ENCODE measurements at regions not wholly inside any gene's neighbourhood (a gene's known extent, or its start where the extent isn't known, plus 50 kb on each side); places are given as distances from the start of the nearest gene placed in this dataset.
"Not testable (repeated sequence)": the region's sequence is repeated elsewhere in the genome, so short reads cannot be mapped to it uniquely, and the experiment has no call there.

DNA sequence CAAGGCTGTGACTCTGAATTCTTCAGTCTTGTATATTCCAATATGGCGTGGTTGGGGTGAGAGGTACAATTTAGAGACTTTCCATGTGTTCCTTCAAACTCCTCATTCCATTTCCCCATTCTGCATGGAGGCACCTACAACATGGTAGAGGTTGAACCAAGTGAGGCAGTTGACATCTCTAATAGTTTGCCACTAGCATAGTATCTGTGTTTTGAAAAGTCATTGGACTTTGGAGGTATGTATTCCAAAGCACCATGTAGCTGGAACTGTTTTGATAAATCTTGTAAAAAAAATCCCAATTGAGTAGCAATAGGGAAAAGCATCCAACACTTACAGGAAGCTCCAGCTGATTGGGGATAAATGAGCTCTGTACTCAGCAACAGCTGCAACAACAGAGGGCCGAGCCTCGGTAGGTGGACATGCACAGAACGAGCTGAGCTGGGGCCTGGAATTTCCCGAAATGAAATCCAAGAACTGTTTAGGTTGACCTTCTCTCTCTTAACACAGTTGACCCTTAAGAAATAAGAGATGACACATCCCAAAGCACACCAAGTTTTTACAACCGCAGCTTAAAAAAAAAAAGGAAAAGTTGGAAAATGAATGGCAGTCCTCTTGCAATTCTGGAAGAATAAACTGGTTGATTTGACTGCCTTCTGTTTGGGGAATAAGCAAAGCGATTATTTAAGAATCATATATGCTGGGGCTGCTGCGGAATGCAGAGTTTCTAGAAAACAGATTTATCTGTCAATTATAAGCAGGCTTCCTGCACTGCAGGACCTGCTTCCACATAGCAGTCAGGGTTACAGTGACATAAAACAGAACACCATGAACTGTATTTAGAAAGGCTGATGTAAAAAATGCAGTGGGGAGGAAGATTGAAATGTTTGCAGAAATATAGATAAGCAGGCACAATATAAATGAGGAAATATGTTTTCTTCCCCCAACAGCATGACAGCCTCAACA is 194.6 kb upstream of the KRR1 start:
- peak; percentile 98 for DNase-seq (ENCODE audit: low read depth, low spot score)

DNA sequence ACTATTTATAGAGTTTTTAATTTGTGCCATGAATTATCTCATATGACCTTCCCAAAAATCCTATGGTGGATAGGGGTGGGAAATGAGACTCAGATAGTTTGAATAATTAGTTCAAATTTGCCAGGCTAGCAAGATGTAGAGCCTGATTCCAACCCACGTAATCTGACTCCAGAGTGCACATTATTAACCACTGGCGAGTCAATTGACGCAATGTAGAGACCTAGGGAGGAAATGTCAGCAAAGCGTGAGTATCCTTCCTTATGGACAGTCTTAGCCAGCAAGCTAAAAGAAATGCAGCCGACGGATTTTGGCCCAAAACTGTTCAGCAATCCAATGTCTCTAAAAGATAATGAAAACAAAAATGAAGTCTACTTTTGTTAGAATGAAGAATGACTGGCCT is 193.3 kb upstream of the KRR1 start:
- no peak for DNase-seq (ENCODE audit: low read depth, low spot score)

- no peak for DNase-seq (ENCODE audit: low read depth, low spot score)
These were observed 192.8 kb upstream of the KRR1 start for GRCh38 chr12:75704208-75704607.

- no peak for DNase-seq (ENCODE audit: low read depth, low spot score)
These were observed 191.7 kb upstream of the KRR1 start for GRCh38 chr12:75703131-75703530.

DNA sequence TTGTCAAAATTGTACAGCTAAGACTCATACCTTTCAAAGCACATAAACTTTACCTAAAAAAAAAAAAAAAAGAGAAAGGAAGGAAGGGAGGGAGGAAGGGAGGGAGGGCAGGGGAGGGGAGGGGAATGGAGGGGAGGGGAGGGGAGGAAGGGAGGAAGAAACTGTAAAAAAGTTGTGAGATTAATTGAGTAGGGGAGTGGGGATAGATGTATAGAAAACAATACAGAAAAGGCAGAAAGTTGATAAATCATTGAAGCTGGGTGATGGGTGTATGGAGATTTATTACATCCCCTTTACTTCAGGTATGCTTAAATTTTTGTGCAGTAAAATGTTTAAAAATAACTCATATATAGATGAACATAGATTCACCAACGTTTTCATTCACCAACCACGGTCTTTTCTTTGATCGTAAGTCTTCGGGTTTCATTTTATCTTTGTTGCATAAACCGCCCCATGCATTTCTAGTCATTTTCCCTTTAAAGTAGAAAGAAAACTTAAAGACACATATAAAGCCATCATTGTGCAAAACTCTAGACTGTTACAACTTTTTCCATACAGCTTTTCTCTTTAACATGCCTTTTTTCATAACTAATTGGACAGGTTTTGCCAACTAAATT is 191.2 kb upstream of the KRR1 start:
- DNase-seq (ENCODE audit: low read depth, low spot score), result no peak

GRCh38 chr12:75701859-75702258 is 190.4 kb upstream of the KRR1 start:
- no peak for DNase-seq (ENCODE audit: low read depth, low spot score)

DNA sequence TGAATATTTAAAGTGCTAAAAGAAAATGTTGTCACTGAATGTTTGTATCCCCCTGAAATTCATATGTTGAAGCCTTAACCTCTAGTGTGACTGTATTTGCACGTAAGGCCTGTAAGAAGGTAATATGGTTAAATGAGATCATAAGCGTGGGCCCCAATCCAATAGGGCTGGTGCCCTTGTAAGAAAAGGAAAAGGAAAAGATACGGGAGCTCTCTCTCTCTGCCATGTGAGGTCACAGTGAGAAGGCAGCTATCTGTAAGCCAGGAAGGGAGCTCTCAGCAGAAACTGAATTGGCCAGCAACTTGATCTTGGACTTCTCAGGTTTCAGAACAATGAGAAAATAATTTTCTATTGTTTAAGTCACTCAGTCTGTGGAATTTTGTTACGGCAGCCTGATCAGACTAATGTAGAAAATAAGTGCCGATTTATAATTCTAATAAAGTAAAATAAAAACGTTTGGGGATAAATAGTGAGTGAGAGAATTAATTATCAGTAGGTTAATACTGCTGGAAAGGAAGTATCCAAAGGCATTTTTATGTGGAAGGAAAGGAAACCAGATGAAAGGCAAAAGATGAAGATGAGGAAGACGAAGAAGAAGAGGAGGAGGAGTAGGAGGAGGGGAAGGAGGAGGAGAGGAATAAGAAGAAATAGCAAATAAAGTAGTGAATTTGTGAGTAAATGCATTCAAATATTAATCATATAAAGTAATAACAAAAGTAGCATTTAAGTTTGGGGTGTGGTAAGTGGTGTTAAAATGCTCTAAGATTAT is 188.5 kb upstream of the KRR1 start:
- DNase-seq (ENCODE audit: low read depth, low spot score), result no peak

DNA sequence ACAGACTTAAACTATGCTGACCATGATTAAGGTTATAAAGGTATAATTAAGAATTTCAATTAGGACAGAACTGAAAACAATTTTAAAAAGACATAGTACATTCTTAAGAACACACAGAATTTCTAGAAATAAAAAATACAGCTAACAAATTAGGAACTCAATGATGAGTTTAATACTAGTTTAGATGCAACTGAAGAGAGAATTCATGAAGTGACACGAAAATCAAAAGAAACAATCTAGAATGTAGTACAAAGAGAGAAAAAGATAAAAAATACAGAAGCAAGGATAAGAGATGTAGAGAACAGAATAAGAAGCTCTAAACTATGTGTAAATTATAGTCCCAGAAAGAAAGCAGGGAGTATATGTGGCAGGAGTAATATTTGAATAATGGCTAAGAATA is 187.8 kb upstream of the KRR1 start:
- no peak for DNase-seq (ENCODE audit: low read depth, low spot score)

DNA sequence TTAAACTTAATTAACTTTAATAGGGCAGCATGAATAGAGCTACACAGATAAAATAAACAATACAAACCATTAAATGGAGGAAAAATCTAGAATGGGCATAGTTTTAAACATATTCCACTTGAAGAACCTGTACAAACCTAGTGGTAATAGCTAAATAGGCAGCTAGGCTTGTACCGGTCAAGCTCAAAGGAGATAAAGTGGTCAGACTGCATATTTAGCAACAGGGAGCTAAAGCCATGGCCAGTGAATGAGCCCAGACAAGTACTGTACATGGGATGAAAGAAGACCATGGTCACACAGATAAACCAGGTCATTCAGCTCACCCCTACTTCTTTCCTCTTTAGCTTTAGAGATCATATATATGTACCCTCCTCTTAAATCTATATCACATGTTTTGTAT is 186.6 kb upstream of the KRR1 start:
- no peak for DNase-seq (ENCODE audit: low read depth, low spot score)

DNA sequence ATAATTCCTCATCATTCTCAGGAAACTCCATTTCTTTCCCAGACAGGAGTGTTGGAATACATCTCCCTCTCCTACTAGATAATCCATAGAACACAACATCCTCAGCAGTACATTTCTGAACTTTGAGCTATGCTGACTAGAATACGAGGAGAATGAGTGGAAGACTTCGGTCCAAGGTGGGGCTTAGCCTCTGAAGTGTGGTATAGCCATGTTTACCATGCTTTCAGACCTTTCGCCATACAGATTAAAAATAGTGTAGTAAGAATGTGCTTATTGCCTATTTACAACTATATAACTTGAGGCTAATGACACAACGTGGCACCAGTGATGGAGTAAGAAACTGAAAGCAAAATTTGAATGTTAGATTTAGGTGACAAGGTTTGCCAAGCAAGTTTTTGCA is 184.5 kb upstream of the KRR1 start:
- DNase-seq (ENCODE audit: low read depth, low spot score), result no peak

- DNase-seq (ENCODE audit: low read depth, low spot score), result no peak
These were observed 183.3 kb upstream of the KRR1 start for GRCh38 chr12:75694534-75695268.

GRCh38 chr12:75692876-75693275 is 181.5 kb upstream of the KRR1 start:
- no peak for DNase-seq (ENCODE audit: low read depth, low spot score)

- DNase-seq (ENCODE audit: low read depth, low spot score), result peak; percentile 98
These were observed 179.0 kb upstream of the KRR1 start for GRCh38 chr12:75690296-75690955.

GRCh38 chr12:75686233-75686632 is 174.8 kb upstream of the KRR1 start:
- DNase-seq (ENCODE audit: low read depth, low spot score), result not testable (repeated sequence)

GRCh38 chr12:75685617-75686225 is 174.3 kb upstream of the KRR1 start:
- no peak for DNase-seq (ENCODE audit: low read depth, low spot score)

- no peak for DNase-seq (ENCODE audit: low read depth, low spot score)
These were observed 173.5 kb upstream of the KRR1 start for GRCh38 chr12:75684678-75685616.

- DNase-seq (ENCODE audit: low read depth, low spot score), result not testable (repeated sequence)
These were observed 172.7 kb upstream of the KRR1 start for GRCh38 chr12:75683995-75684586.

- no peak for DNase-seq (ENCODE audit: low read depth, low spot score)
These were observed 171.8 kb upstream of the KRR1 start for GRCh38 chr12:75683220-75683619.

DNA sequence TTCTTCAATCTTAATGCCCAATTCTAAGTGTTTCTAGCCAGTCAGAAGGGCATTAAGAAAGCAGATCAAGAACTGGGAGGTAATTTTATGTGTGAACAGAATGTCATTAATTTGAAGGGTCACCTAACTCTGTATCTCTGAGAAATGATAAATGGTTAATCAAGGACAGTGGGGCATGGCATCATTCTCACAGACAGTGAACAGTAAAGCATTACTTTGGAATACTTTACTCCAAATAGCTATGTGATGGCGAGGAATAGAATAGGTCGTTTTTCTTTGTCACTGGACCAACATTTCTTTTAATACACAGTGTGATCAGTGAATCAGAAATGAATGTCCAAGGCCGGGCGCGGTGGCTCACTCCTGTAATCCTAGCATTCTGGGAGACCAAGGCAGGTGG is 166.1 kb upstream of the KRR1 start:
- DNase-seq (ENCODE audit: low read depth, low spot score), result no peak
